ENCODE measurements at regions not wholly inside any gene's neighbourhood (a gene's known extent, or its start where the extent isn't known, plus 50 kb on each side); places are given as distances from the start of the nearest gene placed in this dataset.
"Not testable (repeated sequence)": the region's sequence is repeated elsewhere in the genome, so short reads cannot be mapped to it uniquely, and the experiment has no call there.

DNA sequence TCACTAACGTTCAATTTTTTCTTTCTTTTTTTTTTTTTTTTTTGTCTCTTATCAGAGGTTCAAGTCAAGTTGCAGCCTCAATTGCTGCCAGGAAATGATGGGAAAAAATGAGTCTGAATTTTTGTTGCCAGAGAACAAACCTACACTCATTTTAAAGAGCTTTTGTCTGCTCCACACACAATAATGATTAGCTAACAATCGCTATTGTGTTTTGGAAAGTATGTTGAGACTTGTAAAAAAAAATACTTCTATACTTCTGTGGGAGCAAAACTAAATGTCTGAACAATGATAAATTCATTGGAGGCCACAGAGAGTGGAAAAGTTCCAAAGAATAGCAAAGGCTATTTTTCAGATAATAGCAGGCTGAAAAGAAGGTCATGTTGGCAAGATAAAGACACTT is 176.3 kb upstream of the LMCD1 start:
- ChIA-PET POLR2A (no interaction called here), CTCF (interaction anchor here (0.9 to 2.3 kb wide), 11 partner anchors 24 to 301 kb away, joined by 3 to 67 read pairs (median 6); no protein-coding TSS in a partner anchor)
- peaks cover 3% of the 10 kb centered on the region for H4K20me1 ChIP-seq (replicated peaks; ENCODE audit: control insufficient read depth, extremely low read depth, insufficient read depth, low read length)
- H3K9me3 ChIP-seq (replicated peaks; ENCODE audit: control insufficient read depth, insufficient read depth, low read length), result no peaks in the 10 kb centered on the region
- H3K27me3 ChIP-seq (ENCODE audit: control insufficient read depth in 2 of 2, insufficient read depth in 2 of 2, low read length in 2 of 2), result peaks cover 0 to 2% of the 10 kb centered on the region in 2 experiments
- intact Hi-C loops (cut with micrococcal nuclease), result loop anchor here (1.0 to 2.0 kb wide), 2 partner anchors 281 to 298 kb away; no protein-coding TSS in a partner anchor
- dilution Hi-C loops (cut with MboI; ENCODE audit: extremely low pct_ligation_motif_present, low sequenced_read_pairs), result no loop called here
- no peak for FAIRE-seq
- H3K4me2 ChIP-seq (ENCODE audit: insufficient read depth, low read length), result no peak overlapping the region
- H3K79me2 ChIP-seq (ENCODE audit: control insufficient read depth, insufficient read depth, low read length), result no peaks in the 10 kb centered on the region
- H3K4me1 ChIP-seq (ENCODE audit: control insufficient read depth, extremely low read depth, insufficient read depth, low read length), result no peaks in the 10 kb centered on the region
- H2AFZ ChIP-seq (ENCODE audit: low read depth, low read length), result no peak overlapping the region
- H3K9me1 ChIP-seq (replicated peaks; ENCODE audit: control insufficient read depth, extremely low read depth, insufficient read depth, low read length), result no peaks in the 10 kb centered on the region
- BruUV-seq (replicated peaks), result no TSS peak
- no peaks in the 10 kb centered on the region for H3K36me3 ChIP-seq (ENCODE audit: control insufficient read depth in 2 of 2, extremely low read depth in 1 of 2, insufficient read depth in 2 of 2, low read length in 2 of 2)
- DNase-seq (ENCODE audit: low read depth, low spot score), result no peak
- H3K27ac ChIP-seq (ENCODE audit: insufficient read depth, low read depth, low read length), result no peak overlapping the region
- H3K9ac ChIP-seq (replicated peaks; ENCODE audit: extremely low read depth, insufficient read depth, low read length), result no peak overlapping the region
- H3K4me3 ChIP-seq (replicated peaks in 1 of 3; ENCODE audit: insufficient read depth in 1 of 3, low read depth in 1 of 3, low read length in 3 of 3), result no peak overlapping the region
- TF ChIP-seq JUN (IDR thresholded peaks at IDR 0.05; ENCODE audit: borderline replicate concordance, insufficient read depth, insufficient read length, low read depth) (no peak), GATA2 (IDR thresholded peaks at IDR 0.05; ENCODE audit: insufficient read depth, insufficient read length, low read depth, low read length) (no peak), POLR2A (IDR thresholded peaks at IDR 0.05; ENCODE audit: low read depth, low read length) (no peak), EZH2 (IDR thresholded peaks at IDR 0.05; ENCODE audit: borderline replicate concordance, low read depth, low read length, severe bottlenecking) (no peak)
- TF ChIP-seq, protein P1, sequence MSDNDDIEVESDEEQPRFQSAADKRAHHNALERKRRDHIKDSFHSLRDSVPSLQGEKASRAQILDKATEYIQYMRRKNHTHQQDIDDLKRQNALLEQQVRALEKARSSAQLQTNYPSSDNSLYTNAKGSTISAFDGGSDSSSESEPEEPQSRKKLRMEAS (IDR thresholded peaks at IDR 0.05; ENCODE audit: insufficient read depth, insufficient read length), result no peak

GRCh38 chr3:8325833-8326232 is 175.8 kb upstream of the LMCD1 start:
- POLR2A ChIA-PET; H3K79me2 ChIP-seq (ENCODE audit: control insufficient read depth, insufficient read depth, low read length): not testable (repeated sequence)

More at GRCh38 chr3:8325833-8326232, 175.8 kb upstream of the LMCD1 start:
- H3K27me3 ChIP-seq (ENCODE audit: control insufficient read depth in 2 of 2, insufficient read depth in 2 of 2, low read length in 2 of 2); dilution Hi-C loops (cut with MboI; ENCODE audit: extremely low pct_ligation_motif_present, low sequenced_read_pairs); DNase-seq (ENCODE audit: low read depth, low spot score); H3K4me3 ChIP-seq (replicated peaks in 1 of 3; ENCODE audit: insufficient read depth in 1 of 3, low read depth in 1 of 3, low read length in 3 of 3); H3K9me1 ChIP-seq (replicated peaks; ENCODE audit: control insufficient read depth, extremely low read depth, insufficient read depth, low read length); H3K9ac ChIP-seq (replicated peaks; ENCODE audit: extremely low read depth, insufficient read depth, low read length); H3K36me3 ChIP-seq (ENCODE audit: control insufficient read depth in 2 of 2, extremely low read depth in 1 of 2, insufficient read depth in 2 of 2, low read length in 2 of 2); H3K4me1 ChIP-seq (ENCODE audit: control insufficient read depth, extremely low read depth, insufficient read depth, low read length); H3K27ac ChIP-seq (ENCODE audit: insufficient read depth, low read depth, low read length); FAIRE-seq; H2AFZ ChIP-seq (ENCODE audit: low read depth, low read length); H3K9me3 ChIP-seq (replicated peaks; ENCODE audit: control insufficient read depth, insufficient read depth, low read length); H3K4me2 ChIP-seq (ENCODE audit: insufficient read depth, low read length); BruUV-seq (replicated peaks); H4K20me1 ChIP-seq (replicated peaks; ENCODE audit: control insufficient read depth, extremely low read depth, insufficient read depth, low read length): not testable (repeated sequence)
- intact Hi-C loops (cut with micrococcal nuclease), result loop anchor here (1.0 to 2.0 kb wide), 2 partner anchors 281 to 297 kb away; no protein-coding TSS in a partner anchor
- CTCF ChIA-PET, result interaction anchor here (1.0 to 2.3 kb wide), 2 partner anchors 44 to 296 kb away, joined by 3 to 14 read pairs; no protein-coding TSS in a partner anchor

Measured in endothelial cell of umbilical vein (primary cell).